RPMI8226 (cell line): ENCODE measurements at regions not wholly inside any gene's neighbourhood (a gene's known extent, or its start where the extent isn't known, plus 50 kb on each side); places are given as distances from the start of the nearest gene placed in this dataset.

Experiments used
- DNase-seq: peaks from one replicate; pipeline ENCODE4 v3.0.0-alpha.2; 2015

- DNase-seq = no peak
Measured at GRCh38 chr3:99175276-99175812, 273.8 kb upstream of the DCBLD2 start.

GRCh38 chr3:99172736-99173657 is 271.5 kb upstream of the DCBLD2 start:
- peak; percentile 55 for DNase-seq

- no peak for DNase-seq
Measured at GRCh38 chr3:99171800-99172199, 270.3 kb upstream of the DCBLD2 start.

GRCh38 chr3:99170867-99171517 is 269.5 kb upstream of the DCBLD2 start:
- no peak for DNase-seq

- no peak for DNase-seq
Measured at GRCh38 chr3:99167071-99167470, 265.6 kb upstream of the DCBLD2 start.

- DNase-seq = no peak
Measured at GRCh38 chr3:99163314-99163713, 261.8 kb upstream of the DCBLD2 start.

- DNase-seq = no peak
Measured at GRCh38 chr3:99159220-99159762, 257.8 kb upstream of the DCBLD2 start.

GRCh38 chr3:99145031-99145430 is 243.5 kb upstream of the DCBLD2 start:
- no peak for DNase-seq

GRCh38 chr3:99143493-99143892 is 242.0 kb upstream of the DCBLD2 start:
- no peak for DNase-seq

GRCh38 chr3:99134986-99135385 is 233.5 kb upstream of the DCBLD2 start:
- DNase-seq = no peak

- no peak for DNase-seq
Measured at GRCh38 chr3:99131876-99132275, 230.4 kb upstream of the DCBLD2 start.

GRCh38 chr3:99128725-99129505 is 227.4 kb upstream of the DCBLD2 start:
- no peak for DNase-seq

- no peak for DNase-seq
Measured at GRCh38 chr3:99128235-99128634, 226.7 kb upstream of the DCBLD2 start.

GRCh38 chr3:99126316-99126715 is 224.8 kb upstream of the DCBLD2 start:
- DNase-seq = no peak

GRCh38 chr3:99119385-99119784 is 217.9 kb upstream of the DCBLD2 start:
- no peak for DNase-seq

GRCh38 chr3:99118381-99118780 is 216.9 kb upstream of the DCBLD2 start:
- DNase-seq = no peak

GRCh38 chr3:99114565-99115291 is 213.2 kb upstream of the DCBLD2 start:
- DNase-seq = peak; percentile 6

- no peak for DNase-seq
Measured at GRCh38 chr3:99111235-99111634, 209.7 kb upstream of the DCBLD2 start.

- DNase-seq = no peak
Measured at GRCh38 chr3:99110401-99110800, 208.9 kb upstream of the DCBLD2 start.

- no peak for DNase-seq
Measured at GRCh38 chr3:99108508-99108907, 207.0 kb upstream of the DCBLD2 start.

GRCh38 chr3:99094606-99095005 is 193.1 kb upstream of the DCBLD2 start:
- DNase-seq = no peak

GRCh38 chr3:99087277-99087676 is 185.8 kb upstream of the DCBLD2 start:
- no peak for DNase-seq
